Liver (tissue), 3 donors: ENCODE measurements at regions not wholly inside any gene's neighbourhood (a gene's known extent, or its start where the extent isn't known, plus 50 kb on each side); places are given as distances from the start of the nearest gene placed in this dataset.

Source experiments
- CTCF ChIP-seq: fragments of 150-350 bp; IDR thresholded peaks from 2 replicates; pipeline ENCODE4 v1.5.1; 2017; ENCODE audit warnings: improper control_type of control experiment, low read depth, low read length; ENCODE audit not compliant: missing input control
- GABPA ChIP-seq, 2 donors: IDR thresholded peaks in 1 of 2; conservative IDR thresholded peaks in 1 of 2; 2 replicates each; pipeline ENCODE4 v1.6.1; 2016; ENCODE audit warnings: antibody characterized with exemption in 2 of 2, mild to moderate bottlenecking in 1 of 2, moderate library complexity in 1 of 2
- JUND ChIP-seq, 2 donors: IDR thresholded peaks; 2 replicates each; pipeline ENCODE4 v1.6.1; 2016; ENCODE audit warnings: antibody characterized with exemption in 2 of 2
- MAX ChIP-seq: IDR thresholded peaks from 2 replicates; pipeline ENCODE4 v1.6.1; 2016; ENCODE audit warnings: antibody characterized with exemption
- RAD21 ChIP-seq, 2 donors: IDR thresholded peaks; 2 replicates each; pipeline ENCODE4 v1.6.1; 2016; ENCODE audit warnings: antibody characterized with exemption in 2 of 2, mild to moderate bottlenecking in 2 of 2
- REST ChIP-seq: IDR thresholded peaks from 2 replicates; pipeline ENCODE4 v1.6.1; 2016; ENCODE audit warnings: antibody characterized with exemption, mild to moderate bottlenecking
- RXRA ChIP-seq, 2 donors: IDR thresholded peaks; 2 replicates each; pipeline ENCODE4 v1.6.1; 2017 to 2018; ENCODE audit warnings: antibody characterized with exemption in 2 of 2, mild to moderate bottlenecking in 1 of 2
- SP1 ChIP-seq: IDR thresholded peaks from 2 replicates; pipeline ENCODE4 v1.6.1; 2018; ENCODE audit warnings: antibody characterized with exemption, mild to moderate bottlenecking
- TAF1 ChIP-seq: conservative IDR thresholded peaks from 2 replicates; pipeline ENCODE4 v1.6.1; 2016; ENCODE audit warnings: antibody characterized with exemption, mild to moderate bottlenecking
- YY1 ChIP-seq: IDR thresholded peaks from 2 replicates; pipeline ENCODE4 v1.6.1; 2016; ENCODE audit warnings: antibody characterized with exemption, mild to moderate bottlenecking
- TF ChIP-seq, protein P1 (sequence below): IDR thresholded peaks from 2 replicates; pipeline ENCODE4 v1.6.1; 2016; ENCODE audit warnings: antibody characterized with exemption
- donor health status: healthy.
- donor health status: healthy.

- TF ChIP-seq MAX (no peak), CTCF (no peak), JUND (IDR thresholded peaks at IDR 0.05) (no peak), GABPA (IDR thresholded peaks at IDR 0.05 in 1 of 2, conservative IDR thresholded peaks at IDR 0.05 in 1 of 2) (no peak), YY1 (no peak), SP1 (no peak), REST (no peak), RXRA (IDR thresholded peaks at IDR 0.05) (no peak), RAD21 (IDR thresholded peaks at IDR 0.05) (no peak), TAF1 (no peak)
- TF ChIP-seq, protein P1, sequence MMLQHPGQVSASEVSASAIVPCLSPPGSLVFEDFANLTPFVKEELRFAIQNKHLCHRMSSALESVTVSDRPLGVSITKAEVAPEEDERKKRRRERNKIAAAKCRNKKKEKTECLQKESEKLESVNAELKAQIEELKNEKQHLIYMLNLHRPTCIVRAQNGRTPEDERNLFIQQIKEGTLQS: no peak
Measured at GRCh38 chr6:140045116-140045515, 670.7 kb upstream of the CITED2 start.
